ENCODE measurements at regions not wholly inside any gene's neighbourhood (a gene's known extent, or its start where the extent isn't known, plus 50 kb on each side); places are given as distances from the start of the nearest gene placed in this dataset.
"Not testable (repeated sequence)": the region's sequence is repeated elsewhere in the genome, so short reads cannot be mapped to it uniquely, and the experiment has no call there.

GRCh38 chr18:28743115-28743514, 566.2 kb upstream of the CDH2 start:
- no peak for DNase-seq

DNA sequence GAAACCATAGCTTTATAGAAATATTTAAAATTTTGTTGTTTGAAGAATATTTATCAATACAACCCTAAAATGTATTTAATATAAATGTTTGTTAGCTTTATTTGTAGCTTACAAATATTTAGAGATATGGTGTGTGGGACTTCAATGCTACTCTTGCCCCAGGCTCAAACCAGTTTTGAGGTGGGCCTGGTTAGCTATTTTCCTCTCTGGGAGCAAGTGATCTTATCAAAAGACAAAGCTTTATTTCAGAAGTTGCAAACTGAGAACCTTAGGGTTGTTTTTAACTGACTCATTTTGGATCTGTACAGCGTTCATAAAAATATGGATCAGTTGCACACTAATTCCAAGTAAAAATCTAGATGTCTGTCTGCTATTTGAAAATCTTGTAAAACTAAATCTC, 563.6 kb upstream of the CDH2 start:
- no peak for DNase-seq

DNA sequence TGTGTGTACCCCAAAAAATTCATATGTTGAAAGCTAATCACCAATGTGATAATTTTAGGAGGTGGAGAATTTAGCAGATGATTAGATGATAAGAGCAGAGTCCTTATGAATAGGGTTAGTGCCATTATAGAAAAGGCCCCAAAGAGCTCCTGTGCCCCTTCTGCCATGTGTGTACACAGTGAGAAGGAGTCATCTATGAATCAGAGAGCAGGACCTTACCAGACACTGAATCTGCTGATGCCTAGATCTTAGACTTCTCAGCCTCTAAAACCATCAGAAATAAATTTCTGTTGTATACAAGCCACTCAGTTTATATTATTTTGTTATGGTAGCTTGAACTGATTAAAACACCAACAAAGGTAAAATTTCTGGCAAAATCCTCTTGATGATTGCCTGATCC, 560.0 kb upstream of the CDH2 start:
- no peak for DNase-seq

- DNase-seq = no peak
Observed at GRCh38 chr18:28736223-28736622, 559.3 kb upstream of the CDH2 start.

GRCh38 chr18:28735731-28736130, 558.8 kb upstream of the CDH2 start:
- DNase-seq = no peak

DNA sequence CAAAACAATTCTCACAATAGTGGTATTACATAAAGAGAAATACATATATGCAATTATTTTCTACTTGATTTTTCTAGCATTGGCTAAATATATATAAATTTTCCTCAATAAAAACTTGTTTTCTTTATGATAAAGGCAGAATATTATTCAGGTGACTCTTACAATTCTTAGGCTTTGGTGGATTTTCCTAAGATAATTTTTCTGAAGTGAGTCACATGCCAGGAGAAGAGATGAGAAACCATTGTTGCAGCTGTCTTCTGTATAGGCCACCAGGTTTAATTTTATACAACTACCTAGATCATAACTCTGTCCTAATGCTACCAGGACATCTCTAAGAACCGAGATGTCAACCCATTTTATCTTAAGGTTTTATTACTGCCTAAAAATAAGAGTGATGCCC, 552.4 kb upstream of the CDH2 start:
- no peak for DNase-seq

DNA sequence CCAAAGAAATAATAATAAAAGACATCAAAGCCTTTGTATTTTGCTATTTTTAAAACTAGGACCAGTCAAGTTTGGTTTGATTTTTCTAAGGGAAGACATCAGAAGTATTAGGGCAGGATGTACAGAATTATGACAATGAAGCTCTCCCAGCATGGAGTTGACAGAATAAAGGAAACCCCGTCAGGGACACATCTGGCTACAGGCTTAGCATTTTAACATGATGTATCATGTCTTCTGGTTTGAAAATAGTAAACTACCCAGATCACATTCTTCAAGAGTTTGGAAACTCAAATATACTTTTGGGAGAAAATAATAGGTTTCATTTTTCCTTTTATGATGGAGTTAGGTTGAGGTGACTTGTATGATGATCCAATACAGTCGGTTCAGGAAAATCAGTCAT, 552.0 kb upstream of the CDH2 start:
- DNase-seq = no peak

DNA sequence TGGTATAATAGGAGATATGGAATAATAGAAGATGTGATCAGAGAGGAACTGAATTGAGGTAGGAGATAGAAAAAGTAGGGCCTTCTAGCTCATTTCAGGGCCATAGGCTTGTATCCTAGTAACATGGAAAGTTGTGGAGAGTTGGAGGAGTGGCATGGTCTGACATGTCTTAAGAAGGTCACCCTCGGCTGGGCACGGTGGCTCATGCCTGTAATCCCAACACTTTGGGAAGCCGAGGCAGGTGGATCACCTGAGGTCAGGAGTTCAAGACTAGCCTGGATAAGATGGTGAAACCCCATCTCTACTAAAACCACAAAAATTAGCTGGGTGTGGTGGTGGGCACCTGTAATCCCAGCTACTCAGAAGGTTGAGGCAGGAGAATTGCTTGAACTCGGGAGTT, 550.3 kb upstream of the CDH2 start:
- not testable (repeated sequence) for DNase-seq

GRCh38 chr18:28725876-28726275, 548.9 kb upstream of the CDH2 start:
- DNase-seq = no peak

DNA sequence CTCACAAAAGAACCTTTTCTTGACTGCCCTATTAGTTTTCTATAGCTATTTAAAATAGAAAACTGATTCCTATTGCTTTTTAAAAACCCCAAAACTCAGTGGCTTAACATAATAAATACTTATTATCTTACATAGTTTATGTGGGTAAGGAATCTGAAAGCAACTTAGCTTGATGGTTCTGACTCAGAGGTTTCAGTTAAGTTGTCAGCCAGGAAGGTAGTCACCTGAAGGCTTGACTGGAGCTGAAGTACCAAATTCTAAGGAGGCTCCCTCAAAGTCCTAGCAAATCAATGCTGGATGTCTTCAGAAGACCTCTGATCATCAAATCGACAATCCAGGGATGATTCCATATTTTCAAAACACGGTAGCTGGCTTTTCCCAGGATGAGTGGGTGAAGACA, 546.6 kb upstream of the CDH2 start:
- no peak for DNase-seq

GRCh38 chr18:28718696-28719095, 541.8 kb upstream of the CDH2 start:
- no peak for DNase-seq

DNA sequence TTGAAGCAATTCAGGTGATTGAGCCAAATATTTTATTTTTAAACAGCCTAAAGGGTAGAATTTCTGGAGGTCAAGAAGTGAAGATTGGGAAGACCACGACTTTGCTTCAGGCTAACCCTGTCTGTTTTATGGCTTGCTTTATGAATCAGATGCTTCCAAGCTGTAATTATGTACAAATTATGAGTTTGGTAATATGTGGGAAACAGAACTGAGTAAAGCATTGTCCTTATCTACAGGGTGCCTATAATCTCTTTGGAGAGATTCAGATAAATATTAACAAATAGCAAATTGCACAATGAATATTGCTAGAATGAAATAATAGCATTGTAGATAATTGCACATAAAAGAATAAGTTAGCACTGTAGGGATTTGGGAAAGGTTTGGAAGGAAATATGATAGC, 539.4 kb upstream of the CDH2 start:
- no peak for DNase-seq

- no peak for DNase-seq
Observed at GRCh38 chr18:28715206-28715605, 538.3 kb upstream of the CDH2 start.

- no peak for DNase-seq
Observed at GRCh38 chr18:28714498-28714897, 537.6 kb upstream of the CDH2 start.

GRCh38 chr18:28712796-28713425, 536.0 kb upstream of the CDH2 start:
- no peak for DNase-seq

DNA sequence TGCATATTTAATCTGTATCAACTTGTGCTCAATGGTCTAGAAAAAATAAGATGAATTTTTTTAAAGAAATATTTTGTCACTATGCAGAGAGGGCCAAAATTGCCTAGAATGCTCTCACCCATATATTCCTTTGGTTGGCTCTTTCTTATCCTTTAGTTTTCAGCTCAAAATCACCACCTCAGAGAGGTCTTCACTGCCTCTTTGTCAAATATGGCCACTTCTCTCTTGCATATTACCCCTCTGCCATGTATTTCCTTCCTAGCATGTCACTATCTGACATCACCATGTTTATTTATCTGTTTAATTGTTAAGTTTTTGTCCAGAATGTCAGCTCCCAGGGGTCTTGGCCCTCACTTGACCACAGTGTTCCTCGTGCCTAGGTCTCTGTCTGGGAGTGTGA, 535.2 kb upstream of the CDH2 start:
- no peak for DNase-seq

DNA sequence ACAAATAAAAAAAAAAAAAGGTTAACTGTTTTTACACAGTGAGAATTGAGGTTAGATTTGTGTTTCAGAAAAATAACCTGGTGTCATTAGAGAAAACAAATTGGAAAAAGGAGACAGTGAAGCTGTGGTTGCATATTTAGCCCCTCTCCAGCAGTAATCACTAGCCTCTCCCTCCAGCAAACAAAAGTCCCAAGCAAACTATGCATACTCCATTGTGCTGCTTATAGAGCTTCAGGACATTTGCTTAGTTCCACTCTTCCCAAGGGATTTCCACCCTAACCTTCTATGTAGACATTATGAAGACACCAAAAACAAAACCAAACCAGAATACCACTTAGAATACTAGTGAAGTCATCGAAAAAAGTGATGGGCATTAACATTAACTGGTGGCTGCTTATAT, 534.2 kb upstream of the CDH2 start:
- no peak for DNase-seq

DNA sequence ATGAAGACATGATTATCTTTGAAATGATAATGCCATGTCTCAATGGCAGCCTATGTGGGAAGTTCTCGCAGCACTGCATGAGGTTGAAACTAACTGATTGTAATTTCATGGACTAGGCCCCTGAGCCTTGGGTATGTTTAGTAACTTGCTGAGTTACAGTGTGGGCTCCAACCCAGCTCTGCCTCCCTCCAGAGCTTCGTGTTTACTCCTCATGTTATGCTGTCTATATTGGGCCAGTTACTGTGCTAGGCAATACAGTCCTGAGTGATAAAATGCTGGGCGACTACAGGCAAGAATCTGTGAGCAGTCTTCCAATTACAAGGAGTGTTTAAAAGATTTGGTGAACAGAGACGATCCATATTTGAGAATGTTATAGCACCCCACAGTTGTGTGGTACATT, 530.1 kb upstream of the CDH2 start:
- no peak for DNase-seq

GRCh38 chr18:28706397-28706796, 529.5 kb upstream of the CDH2 start:
- DNase-seq = no peak

- no peak for DNase-seq
Observed at GRCh38 chr18:28705482-28705881, 528.6 kb upstream of the CDH2 start.

GRCh38 chr18:28692337-28692736, 515.4 kb upstream of the CDH2 start:
- DNase-seq = no peak

- DNase-seq = no peak
Observed at GRCh38 chr18:28691496-28691840, 514.5 kb upstream of the CDH2 start.

GRCh38 chr18:28690836-28691495, 514.0 kb upstream of the CDH2 start:
- no peak for DNase-seq

- no peak for DNase-seq
Observed at GRCh38 chr18:28690100-28690499, 513.2 kb upstream of the CDH2 start.

DNA sequence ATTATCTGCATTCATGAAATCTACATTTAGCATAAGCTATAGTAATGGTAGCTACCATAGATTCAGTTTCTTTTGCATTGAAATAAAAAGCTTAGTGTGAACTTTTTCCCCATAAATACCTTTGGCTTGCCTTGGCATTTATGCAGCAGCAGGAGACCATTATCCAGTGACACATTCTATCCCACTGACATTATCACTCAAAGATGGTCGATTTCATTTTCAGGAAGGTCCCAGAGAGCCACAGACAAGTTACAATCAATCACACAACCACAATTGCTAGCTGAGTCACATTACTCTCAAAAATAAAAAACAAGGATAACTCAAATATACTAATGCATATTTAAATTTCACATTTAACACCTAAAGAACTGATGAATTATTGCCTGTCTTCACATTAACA, 512.7 kb upstream of the CDH2 start:
- no peak for DNase-seq

Measured in T-helper 2 cell (primary cell).